Stimulated activated CD8-positive, alpha-beta memory T cell treated with anti-CD3 and anti-CD28 coated beads, Interleukin-4, amount 100 ng/mL, for 1 hour (primary cell): ENCODE measurements at regions not wholly inside any gene's neighbourhood (a gene's known extent, or its start where the extent isn't known, plus 50 kb on each side); places are given as distances from the start of the nearest gene placed in this dataset.

Source experiments
- DNase-seq, 2 donors: peaks; one replicate each; pipeline ENCODE4 v3.0.0-alpha.2; 2020; ENCODE audit warnings: low read depth in 2 of 2, low spot score in 1 of 2

DNA sequence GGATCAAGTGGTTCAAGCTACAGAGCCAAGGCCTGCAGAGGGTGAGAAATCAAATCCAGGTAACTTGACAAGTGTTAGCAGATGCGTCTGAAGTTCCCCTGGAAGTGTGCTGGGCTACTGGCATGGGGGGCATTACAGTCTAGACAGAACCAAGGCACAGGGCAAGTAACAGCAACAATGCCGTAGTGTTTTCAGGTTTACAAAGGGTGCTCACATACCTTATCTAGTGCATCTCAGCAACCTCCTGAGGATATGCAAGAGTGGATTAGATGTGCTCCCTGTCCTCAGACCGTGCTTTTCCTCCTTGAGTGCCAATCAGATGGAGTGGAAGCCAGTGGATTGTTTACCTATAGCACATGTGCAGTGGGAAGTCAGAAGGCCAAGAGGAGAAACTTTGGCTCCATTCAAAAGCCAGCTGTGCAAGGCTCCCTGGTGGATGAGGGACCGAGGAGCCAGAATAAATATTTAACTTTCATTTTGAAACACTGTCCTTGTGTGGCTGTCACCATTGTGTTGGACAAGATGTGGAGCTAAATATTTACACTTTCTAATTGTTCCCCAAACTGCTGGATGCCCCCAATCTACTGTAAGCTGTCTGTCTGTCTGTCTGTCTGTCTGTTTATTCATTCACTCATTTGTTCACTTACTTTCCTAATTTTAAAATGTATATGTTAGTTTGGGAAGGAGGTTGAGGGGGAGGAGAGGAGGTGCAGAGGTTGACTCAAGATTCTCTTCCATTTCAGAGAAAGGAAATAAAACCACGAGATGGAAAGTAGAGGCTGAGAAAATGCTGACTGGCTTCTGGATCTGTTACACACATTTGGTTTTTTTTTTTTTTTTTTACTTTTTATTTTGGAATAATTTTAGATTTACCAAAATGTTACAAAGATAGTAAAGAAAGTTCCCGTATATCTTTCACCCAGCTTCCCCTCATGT, 184.0 kb upstream of the PARP11 start:
- no peak for DNase-seq

DNA sequence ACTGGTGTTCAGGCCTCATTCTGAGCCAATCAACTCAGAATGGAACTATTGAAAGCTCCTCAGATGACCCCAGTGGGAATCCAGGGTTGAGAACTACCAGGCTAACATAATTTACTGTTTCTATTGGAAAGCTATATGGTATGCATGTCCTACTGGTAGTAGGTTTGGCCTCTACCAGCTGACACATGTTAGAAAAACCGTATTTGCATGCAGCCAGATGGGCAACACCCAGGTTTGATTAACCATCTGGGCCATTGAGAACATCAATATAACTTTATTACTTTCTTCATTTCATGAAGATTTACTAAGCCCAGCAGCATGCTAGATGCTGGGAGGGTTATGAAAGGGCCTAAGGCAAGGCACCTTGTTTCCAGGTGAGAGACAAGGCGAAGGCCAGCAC, 181.4 kb upstream of the PARP11 start:
- no peak for DNase-seq

- no peak for DNase-seq
Measured at GRCh38 chr12:4052691-4053090, 179.5 kb upstream of the PARP11 start.

- DNase-seq = no peak
Measured at GRCh38 chr12:4051596-4051995, 178.4 kb upstream of the PARP11 start.

GRCh38 chr12:4050340-4050739, 177.1 kb upstream of the PARP11 start:
- no peak for DNase-seq

- DNase-seq = no peak
Measured at GRCh38 chr12:4049298-4050080, 176.3 kb upstream of the PARP11 start.

GRCh38 chr12:4047421-4047820, 174.2 kb upstream of the PARP11 start:
- DNase-seq = no peak

DNA sequence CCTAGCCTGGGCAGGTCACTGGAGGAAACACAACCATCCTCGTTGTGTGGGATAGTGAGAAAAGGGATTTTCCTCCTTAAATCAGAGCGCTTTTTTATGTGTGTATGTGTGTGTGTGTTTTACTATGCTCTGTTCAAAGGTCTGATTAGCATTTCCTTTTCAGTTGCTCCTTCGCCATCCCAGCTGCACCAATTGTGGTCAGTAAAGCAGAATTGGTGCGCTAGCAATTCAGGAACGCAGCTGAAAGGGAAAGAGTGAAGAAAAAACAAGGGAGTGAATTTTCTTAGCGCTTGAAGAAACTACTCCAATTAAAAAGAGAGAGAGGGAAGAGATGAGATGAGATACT, 173.3 kb upstream of the PARP11 start:
- DNase-seq = no peak

- no peak for DNase-seq
Measured at GRCh38 chr12:4045786-4046494, 172.7 kb upstream of the PARP11 start.

DNA sequence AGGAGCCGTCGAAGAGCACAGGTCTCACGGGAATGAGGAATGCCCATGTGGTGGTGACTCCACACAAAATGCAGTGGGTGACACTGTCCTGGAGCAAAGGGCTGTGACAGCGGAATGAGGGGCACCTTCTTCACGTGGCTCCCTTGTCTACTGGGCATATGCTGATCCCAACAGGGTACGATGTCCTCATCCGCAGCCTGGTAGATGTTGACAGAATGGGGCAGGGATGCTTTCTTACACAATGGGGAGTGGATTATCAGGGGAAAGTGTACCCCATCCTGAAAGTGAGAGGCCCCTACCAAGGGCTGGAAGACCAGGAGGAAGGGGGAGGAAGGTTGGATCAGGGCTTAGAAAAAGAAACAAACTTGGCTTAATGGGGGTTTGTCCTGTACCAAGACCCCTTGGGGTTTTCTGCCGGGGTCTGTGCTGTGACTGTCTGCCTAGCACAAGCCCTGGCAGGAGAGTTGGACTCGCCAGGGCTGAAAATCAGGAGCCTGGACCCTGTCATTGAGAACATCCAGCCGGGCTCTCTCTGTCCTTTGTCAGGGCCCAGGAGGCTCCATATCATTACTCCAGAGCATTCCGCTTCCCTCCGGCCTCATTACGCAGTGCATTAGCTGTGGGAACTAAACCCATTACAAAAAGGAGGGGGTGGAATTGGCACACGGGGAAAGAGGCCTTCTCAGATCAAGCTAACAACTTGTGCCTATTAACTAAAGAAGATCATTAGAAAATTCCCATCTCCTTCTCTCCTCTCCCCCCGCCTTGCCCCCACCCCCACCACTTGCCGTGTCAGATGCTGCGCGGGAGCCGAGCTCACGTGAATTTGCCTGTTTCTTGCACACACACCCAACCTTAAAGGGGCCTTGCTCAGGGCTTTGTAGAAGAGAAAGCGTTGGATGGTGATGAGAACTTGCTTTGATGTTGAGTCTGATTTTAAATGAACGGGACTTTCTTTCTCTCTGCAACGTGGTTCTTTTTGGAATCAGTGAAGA, 171.8 kb upstream of the PARP11 start:
- no peak for DNase-seq

GRCh38 chr12:4044101-4044500, 170.9 kb upstream of the PARP11 start:
- no peak for DNase-seq

GRCh38 chr12:4041187-4041885, 168.1 kb upstream of the PARP11 start:
- DNase-seq = no peak

GRCh38 chr12:4039931-4040330, 166.7 kb upstream of the PARP11 start:
- DNase-seq = no peak

- no peak for DNase-seq
Measured at GRCh38 chr12:4037747-4038312, 164.6 kb upstream of the PARP11 start.

DNA sequence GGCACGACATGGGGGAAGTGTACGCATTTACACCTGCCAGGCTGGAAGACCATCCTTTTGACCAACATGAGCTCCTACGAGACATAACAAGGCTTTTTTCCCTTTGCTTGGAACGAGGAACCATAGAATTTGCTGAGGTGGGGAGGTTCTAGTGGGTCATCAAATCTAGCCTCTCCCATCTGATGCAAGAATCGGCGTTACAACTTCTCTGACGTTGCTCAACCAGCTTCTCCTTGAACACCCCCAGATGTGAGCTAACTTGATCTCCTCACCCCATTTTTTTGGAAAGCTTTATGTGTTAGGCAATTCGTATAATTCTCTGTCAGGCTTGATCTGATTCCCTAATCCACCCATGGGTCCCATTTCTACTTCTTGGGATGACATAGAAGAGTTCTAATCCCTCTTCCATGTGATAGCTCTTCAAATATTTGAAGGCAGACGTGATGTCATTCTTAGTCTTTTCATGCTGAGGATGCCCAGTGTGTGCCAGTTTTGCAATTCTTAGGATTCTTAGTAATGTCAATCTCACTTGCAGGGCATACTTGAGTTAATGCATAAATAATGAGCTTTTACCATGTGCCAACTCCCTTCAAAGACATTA, 163.6 kb upstream of the PARP11 start:
- DNase-seq = no peak

GRCh38 chr12:4034921-4035320, 161.7 kb upstream of the PARP11 start:
- DNase-seq = no peak

GRCh38 chr12:4032924-4033615, 159.9 kb upstream of the PARP11 start:
- no peak for DNase-seq

- DNase-seq = no peak
Measured at GRCh38 chr12:4031703-4032291, 158.6 kb upstream of the PARP11 start.
